GM12878 (cell line): ENCODE measurements at regions not wholly inside any gene's neighbourhood (a gene's known extent, or its start where the extent isn't known, plus 50 kb on each side); places are given as distances from the start of the nearest gene placed in this dataset.

Experiments
- ATAC-seq: fragments of 200-7000 bp; cut with Tn5 transposase; 3 replicates; pipeline ENCODE4 v1.9.1; 2020; ENCODE audit warnings: mild to moderate bottlenecking, moderate library complexity
- BruUV-seq: library from RNA; stranded (reverse); fragments of 400-500 nt; replicated peaks from 2 replicates; lab custom pipeline; 2021; lab: Mats Ljungman, UMichigan
- CTCF ChIA-PET: fragments of 300-600 bp; sonication (Branson Sonifier 250); formaldehyde crosslinking; extraction: SDS; loops from one replicate; lab custom pipeline; 2021; ENCODE audit warnings: inconsistent platforms; lab: Yijun Ruan, JAX
- POLR2A ChIA-PET: fragments of 350-600 bp; formaldehyde crosslinking; extraction: SDS; loops from one replicate; lab custom pipeline; 2021; ENCODE audit warnings: inconsistent platforms; lab: Charles Lee
- RAD21 ChIA-PET: fragments of 300-600 bp; sonication (Branson Sonifier 250); formaldehyde crosslinking; loops from one replicate; lab custom pipeline; 2023; ENCODE audit warnings: antibody characterized with exemption; ENCODE audit not compliant: unreplicated experiment; lab: Charles Lee
- SMC1A ChIA-PET: fragments of 300-600 bp; sonication (Branson Sonifier 250); formaldehyde crosslinking; loops from one replicate; lab custom pipeline; 2023; ENCODE audit not compliant: unreplicated experiment, uncharacterized antibody; lab: Charles Lee
- DNase-seq: peaks from one replicate; pipeline ENCODE4 v3.0.0-alpha.2; 2011; ENCODE audit warnings: low read depth, low spot score
- FAIRE-seq: peaks from 3 replicates; lab custom pipeline; 2011; peaks lifted over from hg19 to GRCh38; lab: Jason Lieb, UNC
- H2AFZ ChIP-seq: 2 replicates; pipeline ENCODE4 v1.6.0; 2011; ENCODE audit warnings: low read depth, low read length, control low read depth; ENCODE audit not compliant: control insufficient read depth
- H3K27ac ChIP-seq: 2 replicates; pipeline ENCODE4 v1.5.1; 2011; ENCODE audit warnings: control low read depth; ENCODE audit not compliant: control insufficient read depth, insufficient read depth
- H3K27me3 ChIP-seq, 2 experiments: replicated peaks in 1 of 2; 2 replicates each; pipeline versions ENCODE4 v1.6.0 to v1.6.1; 2011; ENCODE audit warnings: low read length in 1 of 2; ENCODE audit not compliant: control insufficient read depth in 2 of 2, insufficient read depth in 2 of 2
- H3K36me3 ChIP-seq, 2 experiments: 2 replicates each; pipeline ENCODE4 v1.5.1; 2011; ENCODE audit warnings: low read length in 1 of 2; ENCODE audit not compliant: control insufficient read depth in 2 of 2, insufficient read depth in 2 of 2
- H3K4me1 ChIP-seq: 2 replicates; pipeline ENCODE4 v1.6.1; 2011; ENCODE audit warnings: mild to moderate bottlenecking, low read length, moderate library complexity, mixed read lengths; ENCODE audit not compliant: control insufficient read depth, insufficient read depth
- H3K4me2 ChIP-seq: 2 replicates; pipeline ENCODE4 v1.6.0; 2011; ENCODE audit warnings: control low read depth; ENCODE audit not compliant: control insufficient read depth, insufficient read depth
- H3K4me3 ChIP-seq: fragments of 200-600 bp; sonication (generic); 2 replicates; pipeline ENCODE4 v1.5.1; 2016
- H3K79me2 ChIP-seq: 2 replicates; pipeline ENCODE4 v1.6.0; 2011; ENCODE audit warnings: low read length; ENCODE audit not compliant: control insufficient read depth, insufficient read depth
- H3K9ac ChIP-seq: 2 replicates; pipeline ENCODE4 v1.8.0; 2011; ENCODE audit warnings: low read length, control low read depth, mixed read lengths; ENCODE audit not compliant: control insufficient read depth, insufficient read depth
- H3K9me3 ChIP-seq: replicated peaks from 3 replicates; pipeline ENCODE4 v1.5.1; 2011; ENCODE audit warnings: mild to moderate bottlenecking, low read length; ENCODE audit not compliant: control insufficient read depth, insufficient read depth
- H4K20me1 ChIP-seq: 2 replicates; pipeline ENCODE4 v1.6.0; 2011; ENCODE audit not compliant: control insufficient read depth, insufficient read depth
- BHLHE40 ChIP-seq, 2 experiments: fragments of 450-650 bp in 1 of 2; IDR thresholded peaks; 2 replicates each; pipeline ENCODE4 v1.6.1; 2011 to 2017; ENCODE audit warnings: low read depth in 2 of 2, borderline replicate concordance in 1 of 2, improper control_type of control experiment in 1 of 2, low read length in 1 of 2, mild to moderate bottlenecking in 1 of 2
- BRCA1 ChIP-seq: IDR thresholded peaks from 2 replicates; pipeline ENCODE4 v1.6.1; 2011; ENCODE audit warnings: low read depth, low read length, improper control_type of control experiment
- DPF2 ChIP-seq: fragments of 450-650 bp; IDR thresholded peaks from 2 replicates; pipeline ENCODE4 v1.6.1; 2017; ENCODE audit warnings: mild to moderate bottlenecking
- GABPA ChIP-seq: IDR thresholded peaks from 2 replicates; pipeline ENCODE4 v1.6.1; 2014; ENCODE audit warnings: antibody characterized with exemption, low read depth, mild to moderate bottlenecking, inconsistent platforms
- IKZF1 ChIP-seq: fragments of 450-650 bp; conservative IDR thresholded peaks from 2 replicates; pipeline ENCODE4 v1.6.1; 2017; ENCODE audit warnings: antibody characterized with exemption, mild to moderate bottlenecking
- IRF5 ChIP-seq: fragments of 450-650 bp; IDR thresholded peaks from 2 replicates; pipeline ENCODE4 v1.6.1; 2017; ENCODE audit warnings: borderline replicate concordance
- KAT2A ChIP-seq: conservative IDR thresholded peaks from 2 replicates; pipeline ENCODE4 v1.6.1; 2011; ENCODE audit warnings: low read depth, low read length; ENCODE audit not compliant: control insufficient read depth
- MLLT1 ChIP-seq: fragments of 450-650 bp; IDR thresholded peaks from 2 replicates; pipeline ENCODE4 v1.6.1; 2016; ENCODE audit warnings: mild to moderate bottlenecking
- MTA3 ChIP-seq: IDR thresholded peaks from 2 replicates; pipeline ENCODE4 v1.6.1; 2012; ENCODE audit warnings: low read length, inconsistent platforms, borderline replicate concordance
- POU2F2 ChIP-seq: IDR thresholded peaks from 3 replicates; pipeline ENCODE4 v1.6.1; 2011; ENCODE audit warnings: low read depth, mild to moderate bottlenecking, low read length, borderline replicate concordance
- SMC3 ChIP-seq: IDR thresholded peaks from 2 replicates; pipeline ENCODE4 v1.6.1; 2011; ENCODE audit warnings: low read length, improper control_type of control experiment, borderline replicate concordance
- SRF ChIP-seq, 2 experiments: IDR thresholded peaks; 2 replicates each; pipeline ENCODE4 v1.6.1; 2011; ENCODE audit warnings: low read depth in 2 of 2, low read length in 2 of 2, mild to moderate bottlenecking in 1 of 2, moderate library complexity in 1 of 2
- ZNF274 ChIP-seq: IDR thresholded peaks from one replicate; pipeline ENCODE4 v1.8.0; 2011; ENCODE audit not compliant: insufficient read length, insufficient read depth
- ZZZ3 ChIP-seq: IDR thresholded peaks from 2 replicates; pipeline ENCODE4 v1.6.1; 2011; ENCODE audit warnings: low read depth; ENCODE audit not compliant: control insufficient read depth, insufficient read length
- WGBS: methylation state at CpG from one replicate; pipeline ENCODE4 v1.1.6; 2016; ENCODE audit warnings: low lambda C conversion rate; ENCODE audit not compliant: insufficient replicate concordance, insufficient coverage; ENCODE audit errors: missing lambda C conversion rate; 5-methylcytosine and 5-hydroxymethylcytosine counted together
- in situ Hi-C: fragments of 300-500 bp; cut with MboI; formaldehyde crosslinking; loops from 9 replicates; pipeline ENCODE4 v1.14.3; 2018; ENCODE audit warnings: mixed read lengths
- intact Hi-C: fragments of 100-400 bp; cut with micrococcal nuclease; formaldehyde crosslinking; loops from one replicate; pipeline ENCODE4 v1.14.2; 2022; ENCODE audit not compliant: unreplicated experiment
- TF ChIP-seq, protein P1 (sequence below): IDR thresholded peaks from 2 replicates; pipeline ENCODE4 v1.6.1; 2012; ENCODE audit warnings: low read depth, low read length, improper control_type of control experiment

- no peak overlapping the region for H3K4me2 ChIP-seq
- ATAC-seq, result no peak
- H3K36me3 ChIP-seq, result no peaks in the 10 kb centered on the region
- ChIA-PET CTCF (no interaction called here), RAD21 (no interaction called here), SMC1A (interaction anchor here (1.6 kb wide), 1 partner anchor 16 kb away, joined by 3 read pairs; no protein-coding TSS in a partner anchor), POLR2A (no interaction called here)
- no peaks in the 10 kb centered on the region for H3K4me1 ChIP-seq
- intact Hi-C loops, result no loop called here
- in situ Hi-C loops, result no loop called here
- DNase-seq, result no peak
- no peaks in the 10 kb centered on the region for H4K20me1 ChIP-seq
- TF ChIP-seq IRF5, result no peak
- no peak for TF ChIP-seq BRCA1
- TF ChIP-seq, protein P1, sequence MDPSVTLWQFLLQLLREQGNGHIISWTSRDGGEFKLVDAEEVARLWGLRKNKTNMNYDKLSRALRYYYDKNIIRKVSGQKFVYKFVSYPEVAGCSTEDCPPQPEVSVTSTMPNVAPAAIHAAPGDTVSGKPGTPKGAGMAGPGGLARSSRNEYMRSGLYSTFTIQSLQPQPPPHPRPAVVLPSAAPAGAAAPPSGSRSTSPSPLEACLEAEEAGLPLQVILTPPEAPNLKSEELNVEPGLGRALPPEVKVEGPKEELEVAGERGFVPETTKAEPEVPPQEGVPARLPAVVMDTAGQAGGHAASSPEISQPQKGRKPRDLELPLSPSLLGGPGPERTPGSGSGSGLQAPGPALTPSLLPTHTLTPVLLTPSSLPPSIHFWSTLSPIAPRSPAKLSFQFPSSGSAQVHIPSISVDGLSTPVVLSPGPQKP, result no peak
- TF ChIP-seq ZZZ3, result no peak
- no peak for TF ChIP-seq ZNF274
- TF ChIP-seq SRF (IDR thresholded peaks at IDR 0.05; ENCODE audit: low read depth in 2 of 2, low read length in 2 of 2), result no peak
- no peak for TF ChIP-seq DPF2
- no peak for TF ChIP-seq KAT2A
- TF ChIP-seq SMC3, result no peak
- no peak for TF ChIP-seq BHLHE40 (IDR thresholded peaks at IDR 0.05; ENCODE audit: borderline replicate concordance in 1 of 2, low read depth in 2 of 2, low read length in 1 of 2)
- TF ChIP-seq GABPA, result no peak
- no peak for TF ChIP-seq MLLT1
- no peak for TF ChIP-seq POU2F2
- TF ChIP-seq IKZF1, result no peak
- TF ChIP-seq MTA3, result no peak
- H3K9me3 ChIP-seq, result no peaks in the 10 kb centered on the region
- FAIRE-seq, result no peak
- WGBS, result 16% methylated on average over 2 of the region's 2 CpGs
- no peak overlapping the region for H3K4me3 ChIP-seq
- no peak overlapping the region for H2AFZ ChIP-seq
- no TSS peak for BruUV-seq
- no peak overlapping the region for H3K27ac ChIP-seq
- no peaks in the 10 kb centered on the region for H3K79me2 ChIP-seq
- no peak overlapping the region for H3K9ac ChIP-seq
- no peaks in the 10 kb centered on the region for H3K27me3 ChIP-seq
Measured at GRCh38 chr3:18264361-18264760, 160.8 kb downstream of the SATB1 start.
